ENCODE measurements at regions not wholly inside any gene's neighbourhood (a gene's known extent, or its start where the extent isn't known, plus 50 kb on each side); places are given as distances from the start of the nearest gene placed in this dataset.

GRCh38 chr20:36824142-36824940, 50.8 kb upstream of the DSN1 start:
- peak in 1 of 4 donors; percentile 50 for DNase-seq (ENCODE audit: low read depth in 4 of 4, low spot score in 2 of 4)

- no peak for DNase-seq (ENCODE audit: low read depth in 4 of 4, low spot score in 2 of 4)
These were observed 50.4 kb upstream of the TLDC2 start for GRCh38 chr20:36825385-36826104.
